HG02623 (cell line): ENCODE measurements at regions not wholly inside any gene's neighbourhood (a gene's known extent, or its start where the extent isn't known, plus 50 kb on each side); places are given as distances from the start of the nearest gene placed in this dataset.
A peak's percentile ranks its signal among the peaks of the same experiment; 100 is the strongest.

Source experiments
- ATAC-seq: cut with Tn5 transposase; IDR thresholded peaks from one replicate; pipeline ENCODE4 v1.9.1; 2021; ENCODE audit warnings: moderate library complexity; ENCODE audit not compliant: unreplicated experiment

GRCh38 chr13:103188713-103189326, 122.6 kb upstream of the SLC10A2 start:
- no peak for ATAC-seq

GRCh38 chr13:103187721-103188156, 121.5 kb upstream of the SLC10A2 start:
- no peak for ATAC-seq

- ATAC-seq: peak; percentile 56
Observed at GRCh38 chr13:103184413-103184812, 118.2 kb upstream of the SLC10A2 start.

- no peak for ATAC-seq
Observed at GRCh38 chr13:103178986-103179943, 113.0 kb upstream of the SLC10A2 start.

- no peak for ATAC-seq
Observed at GRCh38 chr13:103174966-103175365, 108.7 kb upstream of the SLC10A2 start.

GRCh38 chr13:103168901-103169508, 102.8 kb upstream of the SLC10A2 start:
- no peak for ATAC-seq

GRCh38 chr13:103164251-103164650, 98.0 kb upstream of the SLC10A2 start:
- ATAC-seq: no peak

GRCh38 chr13:103161476-103161875, 95.3 kb upstream of the SLC10A2 start:
- no peak for ATAC-seq

- no peak for ATAC-seq
Observed at GRCh38 chr13:103157434-103158145, 91.4 kb upstream of the SLC10A2 start.

GRCh38 chr13:103157016-103157415, 90.8 kb upstream of the SLC10A2 start:
- ATAC-seq: no peak

GRCh38 chr13:103156346-103156998, 90.3 kb upstream of the SLC10A2 start:
- ATAC-seq: no peak

- no peak for ATAC-seq
Observed at GRCh38 chr13:103153466-103153865, 87.2 kb upstream of the SLC10A2 start.

- no peak for ATAC-seq
Observed at GRCh38 chr13:103147961-103148360, 81.7 kb upstream of the SLC10A2 start.

- ATAC-seq: no peak
Observed at GRCh38 chr13:103145442-103145841, 79.2 kb upstream of the SLC10A2 start.

- no peak for ATAC-seq
Observed at GRCh38 chr13:103143432-103143831, 77.2 kb upstream of the SLC10A2 start.

- ATAC-seq: no peak
Observed at GRCh38 chr13:103142151-103142550, 75.9 kb upstream of the SLC10A2 start.

- peak; percentile 97 for ATAC-seq
Observed at GRCh38 chr13:103140001-103140671, 73.9 kb upstream of the SLC10A2 start.

GRCh38 chr13:103134271-103134670, 68.1 kb upstream of the SLC10A2 start:
- peak; percentile 40 for ATAC-seq

GRCh38 chr13:103133556-103133955, 67.3 kb upstream of the SLC10A2 start:
- ATAC-seq: no peak

- peak; percentile 75 for ATAC-seq
Observed at GRCh38 chr13:103130681-103131210, 64.5 kb upstream of the SLC10A2 start.
